ENCODE measurements at regions not wholly inside any gene's neighbourhood (a gene's known extent, or its start where the extent isn't known, plus 50 kb on each side); places are given as distances from the start of the nearest gene placed in this dataset.

GRCh38 chr4:180766045-180766444 lies 1477.2 kb upstream of the TENM3 start:
- no peak overlapping the region for H3K4me3 ChIP-seq (ENCODE audit: low read depth, low read length)
- TF ChIP-seq CTCF (IDR thresholded peaks at IDR 0.05; ENCODE audit: control insufficient read depth, extremely low read depth, insufficient read depth) = no peak
- no peak for DNase-seq (ENCODE audit: low read depth)

GRCh38 chr4:180766944-180767729 lies 1476.1 kb upstream of the TENM3 start:
- DNase-seq (ENCODE audit: low read depth) = no peak
- TF ChIP-seq CTCF (IDR thresholded peaks at IDR 0.05; ENCODE audit: control insufficient read depth, extremely low read depth, insufficient read depth) = no peak
- no peak overlapping the region for H3K4me3 ChIP-seq (ENCODE audit: low read depth, low read length)

DNA sequence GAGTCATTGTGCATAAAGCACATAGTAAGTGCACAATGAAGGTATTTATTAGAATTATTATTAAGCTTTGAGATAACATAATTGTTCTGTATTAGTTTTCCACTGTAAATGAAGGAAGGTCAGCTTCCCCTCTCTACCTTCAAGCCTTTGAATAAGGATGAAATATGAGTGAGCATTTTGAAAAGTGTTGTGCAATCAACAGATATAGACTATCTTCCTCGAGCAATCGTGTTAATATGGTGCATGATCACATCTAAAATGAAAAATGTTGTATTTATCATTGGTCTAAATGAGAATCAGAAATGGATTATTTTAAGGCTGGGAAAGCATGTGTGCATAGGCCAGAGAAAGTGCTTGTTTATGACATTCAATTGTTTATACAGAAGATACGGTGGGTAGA lies 1474.6 kb upstream of the TENM3 start:
- no peak for DNase-seq (ENCODE audit: low read depth)
- TF ChIP-seq CTCF (IDR thresholded peaks at IDR 0.05; ENCODE audit: control insufficient read depth, extremely low read depth, insufficient read depth) = no peak
- H3K4me3 ChIP-seq (ENCODE audit: low read depth, low read length) = no peak overlapping the region

- H3K4me3 ChIP-seq (ENCODE audit: low read depth, low read length) = no peak overlapping the region
- DNase-seq (ENCODE audit: low read depth) = no peak
- no peak for TF ChIP-seq CTCF (IDR thresholded peaks at IDR 0.05; ENCODE audit: control insufficient read depth, extremely low read depth, insufficient read depth)
Observed at GRCh38 chr4:180769791-180770190, 1473.4 kb upstream of the TENM3 start.

- no peak overlapping the region for H3K4me3 ChIP-seq (ENCODE audit: low read depth, low read length)
- TF ChIP-seq CTCF (IDR thresholded peaks at IDR 0.05; ENCODE audit: control insufficient read depth, extremely low read depth, insufficient read depth) = no peak
- DNase-seq (ENCODE audit: low read depth) = no peak
Observed at GRCh38 chr4:180770265-180770664, 1472.9 kb upstream of the TENM3 start.

DNA sequence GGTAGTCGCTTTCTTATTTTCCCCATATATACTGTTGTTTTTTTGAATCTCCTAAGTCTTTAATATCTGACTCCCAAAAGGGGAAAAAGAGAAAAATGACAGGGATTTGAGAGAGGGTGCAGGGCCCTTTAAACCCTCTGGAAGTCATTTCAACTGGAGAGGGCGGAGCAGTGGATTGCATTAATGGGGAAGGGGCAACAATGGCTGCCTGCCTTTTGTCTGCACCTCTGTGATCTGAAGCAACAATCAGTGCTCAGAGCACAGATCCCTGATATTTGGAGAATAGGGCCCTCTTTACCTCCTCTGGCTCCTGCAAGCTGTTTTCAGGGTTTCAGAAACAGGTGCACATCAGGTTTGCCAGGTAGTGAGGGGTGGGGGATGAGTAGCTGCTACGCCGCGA lies 1458.3 kb upstream of the TENM3 start:
- no peak overlapping the region for H3K4me3 ChIP-seq (ENCODE audit: low read depth, low read length)
- TF ChIP-seq CTCF (IDR thresholded peaks at IDR 0.05; ENCODE audit: control insufficient read depth, extremely low read depth, insufficient read depth) = no peak
- no peak for DNase-seq (ENCODE audit: low read depth)

- no peak for DNase-seq (ENCODE audit: low read depth)
- no peak overlapping the region for H3K4me3 ChIP-seq (ENCODE audit: low read depth, low read length)
- TF ChIP-seq CTCF (IDR thresholded peaks at IDR 0.05; ENCODE audit: control insufficient read depth, extremely low read depth, insufficient read depth) = no peak
Observed at GRCh38 chr4:180788729-180789128, 1454.5 kb upstream of the TENM3 start.

Data from LNCaP clone FGC (cell line).